Neural crest cell (in vitro differentiated cells): ENCODE measurements at regions not wholly inside any gene's neighbourhood (a gene's known extent, or its start where the extent isn't known, plus 50 kb on each side); places are given as distances from the start of the nearest gene placed in this dataset.
A peak's percentile ranks its signal among the peaks of the same experiment; 100 is the strongest.

Experiments used
- DNase-seq: peaks from one replicate; pipeline ENCODE4 v3.0.0; 2021; ENCODE audit warnings: low read depth, mixed read lengths, low spot score
- H3K27ac Mint-ChIP-seq: one replicate; pipeline ENCODE4 v1.8.0; 2021; ENCODE audit warnings: mild to moderate bottlenecking, mixed read lengths; ENCODE audit not compliant: unreplicated experiment
- H3K27me3 Mint-ChIP-seq: 2 replicates; pipeline ENCODE4 v1.8.0; 2021; ENCODE audit warnings: low read depth, mild to moderate bottlenecking, mixed read lengths
- H3K36me3 Mint-ChIP-seq: 2 replicates; pipeline ENCODE4 v1.8.0; 2021; ENCODE audit warnings: low read depth, mild to moderate bottlenecking, mixed read lengths
- H3K4me1 Mint-ChIP-seq: 2 replicates; pipeline ENCODE4 v1.8.0; 2021; ENCODE audit warnings: mixed read lengths
- H3K4me3 Mint-ChIP-seq: one replicate; pipeline ENCODE4 v1.8.0; 2021; ENCODE audit warnings: mild to moderate bottlenecking, mixed read lengths
- H3K9me3 Mint-ChIP-seq: 2 replicates; pipeline ENCODE4 v1.8.0; 2021; ENCODE audit warnings: mixed read lengths
- TF ChIP-seq, protein P1 (sequence below): fragments of 200-600 bp; sonication (generic); conservative IDR thresholded peaks from 2 replicates; pipeline ENCODE4 v1.5.0; 2021; ENCODE audit warnings: antibody characterized with exemption, mild to moderate bottlenecking

DNA sequence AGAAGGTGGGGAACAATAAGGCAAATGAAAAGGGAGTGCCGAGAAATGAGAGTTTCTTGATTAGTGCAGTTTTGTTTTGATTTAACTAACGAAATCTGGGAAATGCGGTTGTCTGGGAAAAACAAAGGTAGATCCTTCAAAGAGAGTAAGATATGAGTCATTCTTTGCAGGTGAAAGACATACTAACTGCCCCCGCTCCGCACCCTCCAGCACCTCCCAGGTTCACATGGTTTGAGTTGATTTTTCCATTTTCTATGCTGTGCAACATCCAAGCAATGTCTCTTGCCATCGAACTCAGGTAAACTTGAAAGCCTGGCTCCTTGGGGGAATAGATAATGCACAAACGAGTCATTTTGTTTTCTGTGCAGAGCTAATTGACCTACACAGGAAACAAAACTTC lies 84.1 kb upstream of the KLF12 start:
- H3K36me3 Mint-ChIP-seq: no peaks in the 10 kb centered on the region
- H3K27me3 Mint-ChIP-seq: no peaks in the 10 kb centered on the region
- no peak for DNase-seq
- H3K4me3 Mint-ChIP-seq: no peak overlapping the region
- peaks cover 2% of the 10 kb centered on the region for H3K9me3 Mint-ChIP-seq
- TF ChIP-seq, protein P1, sequence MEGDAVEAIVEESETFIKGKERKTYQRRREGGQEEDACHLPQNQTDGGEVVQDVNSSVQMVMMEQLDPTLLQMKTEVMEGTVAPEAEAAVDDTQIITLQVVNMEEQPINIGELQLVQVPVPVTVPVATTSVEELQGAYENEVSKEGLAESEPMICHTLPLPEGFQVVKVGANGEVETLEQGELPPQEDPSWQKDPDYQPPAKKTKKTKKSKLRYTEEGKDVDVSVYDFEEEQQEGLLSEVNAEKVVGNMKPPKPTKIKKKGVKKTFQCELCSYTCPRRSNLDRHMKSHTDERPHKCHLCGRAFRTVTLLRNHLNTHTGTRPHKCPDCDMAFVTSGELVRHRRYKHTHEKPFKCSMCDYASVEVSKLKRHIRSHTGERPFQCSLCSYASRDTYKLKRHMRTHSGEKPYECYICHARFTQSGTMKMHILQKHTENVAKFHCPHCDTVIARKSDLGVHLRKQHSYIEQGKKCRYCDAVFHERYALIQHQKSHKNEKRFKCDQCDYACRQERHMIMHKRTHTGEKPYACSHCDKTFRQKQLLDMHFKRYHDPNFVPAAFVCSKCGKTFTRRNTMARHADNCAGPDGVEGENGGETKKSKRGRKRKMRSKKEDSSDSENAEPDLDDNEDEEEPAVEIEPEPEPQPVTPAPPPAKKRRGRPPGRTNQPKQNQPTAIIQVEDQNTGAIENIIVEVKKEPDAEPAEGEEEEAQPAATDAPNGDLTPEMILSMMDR: no peak
- no peaks in the 10 kb centered on the region for H3K4me1 Mint-ChIP-seq
- no peak overlapping the region for H3K27ac Mint-ChIP-seq

GRCh38 chr13:74217811-74218210 lies 83.6 kb upstream of the KLF12 start:
- Mint-ChIP-seq H3K9me3 (peaks cover 2% of the 10 kb centered on the region), H3K27me3 (no peaks in the 10 kb centered on the region), H3K4me1 (no peaks in the 10 kb centered on the region), H3K27ac (no peak overlapping the region), H3K36me3 (no peaks in the 10 kb centered on the region), H3K4me3 (no peak overlapping the region)
- TF ChIP-seq, protein P1: no peak
- no peak for DNase-seq

GRCh38 chr13:74215420-74215819 lies 81.2 kb upstream of the KLF12 start:
- no peaks in the 10 kb centered on the region for H3K36me3 Mint-ChIP-seq
- H3K9me3 Mint-ChIP-seq: no peaks in the 10 kb centered on the region
- H3K27me3 Mint-ChIP-seq: no peaks in the 10 kb centered on the region
- no peak overlapping the region for H3K27ac Mint-ChIP-seq
- TF ChIP-seq, protein P1: no peak
- DNase-seq: no peak
- H3K4me1 Mint-ChIP-seq: no peaks in the 10 kb centered on the region
- no peak overlapping the region for H3K4me3 Mint-ChIP-seq

DNA sequence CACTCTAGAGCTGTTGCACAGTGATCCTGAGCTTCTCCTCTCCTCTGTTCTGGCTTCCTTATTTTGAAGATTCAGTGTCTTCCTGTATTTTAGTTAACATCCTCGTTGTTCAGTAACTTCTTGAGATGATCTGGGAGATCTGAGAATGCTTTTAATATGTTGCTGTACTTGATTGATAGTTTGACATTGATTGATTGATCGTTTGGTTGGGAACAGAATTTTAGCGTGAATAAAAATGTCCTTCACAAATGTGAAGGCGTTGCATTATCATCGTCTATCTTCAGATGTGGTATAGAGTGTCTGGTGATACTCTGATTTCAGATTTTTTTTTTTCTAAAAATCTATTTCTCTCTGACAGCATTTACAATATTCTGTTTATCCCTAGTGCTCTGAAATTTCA lies 80.1 kb upstream of the KLF12 start:
- TF ChIP-seq, protein P1: no peak

GRCh38 chr13:74210693-74211393 lies 76.6 kb upstream of the KLF12 start:
- Mint-ChIP-seq H3K4me3 (no peak overlapping the region), H3K9me3 (peaks cover 10% of the 10 kb centered on the region), H3K36me3 (no peaks in the 10 kb centered on the region), H3K27me3 (no peaks in the 10 kb centered on the region), H3K27ac (peak overlapping the region; percentile 8), H3K4me1 (peaks cover 8% of the 10 kb centered on the region)
- TF ChIP-seq, protein P1: no peak
- DNase-seq: no peak

More for the DNA sequence above, 80.1 kb upstream of the KLF12 start:
- Mint-ChIP-seq H3K36me3 (no peaks in the 10 kb centered on the region), H3K27me3 (no peaks in the 10 kb centered on the region), H3K4me3 (no peak overlapping the region), H3K9me3 (no peaks in the 10 kb centered on the region), H3K27ac (peak overlapping the region; percentile 1), H3K4me1 (no peaks in the 10 kb centered on the region)
- DNase-seq: no peak
